ENCODE measurements at regions not wholly inside any gene's neighbourhood (a gene's known extent, or its start where the extent isn't known, plus 50 kb on each side); places are given as distances from the start of the nearest gene placed in this dataset.

GRCh38 chr7:101712652-101713051 lies 83.6 kb upstream of the MYL10 start:
- no peak for DNase-seq

- DNase-seq, result no peak
These were observed 85.0 kb upstream of the MYL10 start for GRCh38 chr7:101714097-101714496.

- DNase-seq, result peak; percentile 95 to 96
These were observed 88.7 kb upstream of the MYL10 start for GRCh38 chr7:101717628-101718357.

GRCh38 chr7:101718363-101719122 lies 89.4 kb upstream of the MYL10 start:
- DNase-seq, result peak; percentile 29 to 32

- no peak for DNase-seq
These were observed 90.0 kb upstream of the MYL10 start for GRCh38 chr7:101719123-101719470.

GRCh38 chr7:101720324-101720723 lies 91.2 kb upstream of the MYL10 start:
- no peak for DNase-seq

- no peak for DNase-seq
These were observed 93.2 kb upstream of the MYL10 start for GRCh38 chr7:101722247-101722646.

GRCh38 chr7:101723835-101724234 lies 93.6 kb upstream of the CUX1 start:
- no peak for DNase-seq

- DNase-seq, result no peak
These were observed 92.5 kb upstream of the CUX1 start for GRCh38 chr7:101724957-101725356.

GRCh38 chr7:101725921-101726320 lies 91.5 kb upstream of the CUX1 start:
- no peak for DNase-seq

GRCh38 chr7:101727184-101727583 lies 90.2 kb upstream of the CUX1 start:
- no peak for DNase-seq

- no peak for DNase-seq
These were observed 89.3 kb upstream of the CUX1 start for GRCh38 chr7:101728128-101728527.

- DNase-seq, result peak; percentile 23 to 30
These were observed 88.6 kb upstream of the CUX1 start for GRCh38 chr7:101728873-101729240.

- no peak for DNase-seq
These were observed 88.1 kb upstream of the CUX1 start for GRCh38 chr7:101729241-101729883.

GRCh38 chr7:101731502-101732084 lies 85.8 kb upstream of the CUX1 start:
- no peak for DNase-seq

GRCh38 chr7:101733713-101734475 lies 83.5 kb upstream of the CUX1 start:
- no peak for DNase-seq

- no peak for DNase-seq
These were observed 81.3 kb upstream of the CUX1 start for GRCh38 chr7:101736084-101736483.

GRCh38 chr7:101739775-101740398 lies 77.5 kb upstream of the CUX1 start:
- DNase-seq, result no peak

GRCh38 chr7:101740981-101741725 lies 76.3 kb upstream of the CUX1 start:
- peak; percentile 73 to 77 for DNase-seq

- peak; percentile 48 to 62 for DNase-seq
These were observed 74.0 kb upstream of the CUX1 start for GRCh38 chr7:101743241-101743994.

GRCh38 chr7:101743995-101744360 lies 73.4 kb upstream of the CUX1 start:
- no peak for DNase-seq

Measured in AML-193 (cell line).